Loucy (cell line): ENCODE measurements at regions not wholly inside any gene's neighbourhood (a gene's known extent, or its start where the extent isn't known, plus 50 kb on each side); places are given as distances from the start of the nearest gene placed in this dataset.

ENCODE experiments used
- CTCF ChIP-seq: fragments of 200-600 bp; sonication (generic); conservative IDR thresholded peaks from 2 replicates; pipeline ENCODE4 v1.5.1; 2014; ENCODE audit warnings: mild to moderate bottlenecking, antibody characterized with exemption, low read length
- EZH2phosphoT487 ChIP-seq: fragments of 200-600 bp; IDR thresholded peaks from 2 replicates; pipeline ENCODE4 v1.6.1; 2018; ENCODE audit warnings: antibody characterized with exemption, mild to moderate bottlenecking, moderate library complexity, borderline replicate concordance

GRCh38 chr16:81149614-81150013, 53.4 kb upstream of the GCSH start:
- TF ChIP-seq CTCF (no peak), EZH2phosphoT487 (no peak)
